OCI-LY7 (cell line): ENCODE measurements at regions not wholly inside any gene's neighbourhood (a gene's known extent, or its start where the extent isn't known, plus 50 kb on each side); places are given as distances from the start of the nearest gene placed in this dataset.

Source experiments
- BruUV-seq: library from RNA; stranded (reverse); fragments of 400-500 nt; replicated peaks from 2 replicates; lab custom pipeline; 2021; lab: Mats Ljungman, UMichigan
- CTCF ChIA-PET: fragments of 300-600 bp; sonication (Branson Sonifier 250); formaldehyde crosslinking; loops from one replicate; lab custom pipeline; 2022; ENCODE audit warnings: antibody characterized with exemption; ENCODE audit not compliant: unreplicated experiment; lab: Charles Lee
- POLR2A ChIA-PET: fragments of 300-600 bp; sonication (Branson Sonifier 250); formaldehyde crosslinking; loops from one replicate; lab custom pipeline; 2022; ENCODE audit warnings: antibody characterized with exemption; lab: Charles Lee
- DNase-seq: peaks from one replicate; pipeline ENCODE4 v3.0.0-alpha.2; 2015; ENCODE audit warnings: low spot score
- H2AFZ ChIP-seq: fragments of 200-600 bp; sonication (generic), shearing (Covaris generic); 2 replicates; pipeline ENCODE4 v1.6.1; 2014; ENCODE audit warnings: mild to moderate bottlenecking, antibody characterized with exemption, low read length, moderate library complexity
- H3K27ac ChIP-seq: fragments of 200-600 bp; sonication (generic); 2 replicates; pipeline ENCODE4 v1.5.1; 2014; ENCODE audit warnings: mixed run types, low read depth, mild to moderate bottlenecking, moderate library complexity, low read length, inconsistent platforms; ENCODE audit not compliant: poor library complexity, severe bottlenecking
- H3K36me3 ChIP-seq: fragments of 200-600 bp; sonication (generic); 2 replicates; pipeline ENCODE4 v1.6.1; 2014; ENCODE audit warnings: mild to moderate bottlenecking, antibody characterized with exemption, low read length, moderate library complexity, mixed read lengths; ENCODE audit not compliant: insufficient read depth
- H3K4me1 ChIP-seq: fragments of 200-600 bp; sonication (generic); 2 replicates; pipeline ENCODE4 v1.5.1; 2014; ENCODE audit warnings: mild to moderate bottlenecking, low read length; ENCODE audit not compliant: insufficient read depth, poor library complexity, severe bottlenecking
- H3K4me2 ChIP-seq: fragments of 200-600 bp; sonication (generic); 2 replicates; pipeline ENCODE4 v1.6.1; 2014; ENCODE audit warnings: mild to moderate bottlenecking, low read length
- H3K4me3 ChIP-seq: fragments of 200-600 bp; sonication (generic); 2 replicates; pipeline ENCODE4 v1.5.1; 2014; ENCODE audit warnings: mild to moderate bottlenecking, low read depth, low read length; ENCODE audit not compliant: poor library complexity, severe bottlenecking
- H3K79me2 ChIP-seq: fragments of 200-600 bp; sonication (generic); 2 replicates; pipeline ENCODE4 v1.6.1; 2016; ENCODE audit warnings: low read depth, mild to moderate bottlenecking, low read length, moderate library complexity, mixed read lengths; ENCODE audit not compliant: insufficient read depth
- H3K9me2 ChIP-seq: fragments of 200-600 bp; sonication (generic); 2 replicates; pipeline ENCODE4 v1.6.1; 2016; ENCODE audit warnings: mild to moderate bottlenecking, low read length, mixed read lengths; ENCODE audit not compliant: insufficient read depth
- H3K9me3 ChIP-seq: fragments of 200-600 bp; sonication (generic); 2 replicates; pipeline ENCODE4 v1.6.1; 2014; ENCODE audit warnings: mild to moderate bottlenecking, mixed run types, low read length, mixed read lengths
- H4K20me1 ChIP-seq: fragments of 200-600 bp; sonication (generic); 2 replicates; pipeline ENCODE4 v1.6.1; 2014; ENCODE audit warnings: mild to moderate bottlenecking, antibody characterized with exemption, low read length, moderate library complexity, mixed read lengths; ENCODE audit not compliant: insufficient read depth
- CTCF ChIP-seq: fragments of 200-600 bp; sonication (generic); conservative IDR thresholded peaks from 2 replicates; pipeline ENCODE4 v1.5.1; 2014; ENCODE audit warnings: mild to moderate bottlenecking, antibody characterized with exemption, low read length, moderate library complexity, mixed read lengths
- EZH2phosphoT487 ChIP-seq: fragments of 200-600 bp; sonication (generic); IDR thresholded peaks from 2 replicates; pipeline ENCODE4 v1.6.1; 2018; ENCODE audit warnings: low read depth, borderline replicate concordance, mild to moderate bottlenecking, mixed run types, antibody characterized with exemption, low read length, moderate library complexity, mixed read lengths
- intact Hi-C: fragments of 100-400 bp; cut with micrococcal nuclease; formaldehyde crosslinking; loops from one replicate; pipeline ENCODE4 v1.10.0; 2022; ENCODE audit not compliant: unreplicated experiment

GRCh38 chrX:45437186-45437585 lies 236.5 kb upstream of the DIPK2B start:
- Histone ChIP-seq H3K9me2 (no peaks in the 10 kb centered on the region), H3K4me1 (no peaks in the 10 kb centered on the region), H3K79me2 (no peaks in the 10 kb centered on the region), H3K4me2 (no peak overlapping the region), H3K36me3 (no peaks in the 10 kb centered on the region), H3K27ac (no peak overlapping the region), H3K4me3 (no peak overlapping the region), H2AFZ (no peak overlapping the region), H4K20me1 (no peaks in the 10 kb centered on the region), H3K9me3 (no peaks in the 10 kb centered on the region)
- no peak for DNase-seq
- intact Hi-C loops, result no loop called here
- TF ChIP-seq CTCF (no peak), EZH2phosphoT487 (no peak)
- POLR2A ChIA-PET, result interaction anchor here (0.7 kb wide), 1 partner anchor 146 kb away, joined by 3 read pairs; no protein-coding TSS in a partner anchor
- no TSS peak for BruUV-seq
- CTCF ChIA-PET, result no interaction called here

- Histone ChIP-seq H3K4me3 (no peak overlapping the region), H3K4me2 (no peak overlapping the region), H3K9me3 (no peaks in the 10 kb centered on the region), H2AFZ (no peak overlapping the region), H4K20me1 (no peaks in the 10 kb centered on the region), H3K9me2 (no peaks in the 10 kb centered on the region), H3K79me2 (no peaks in the 10 kb centered on the region), H3K27ac (no peak overlapping the region), H3K4me1 (no peaks in the 10 kb centered on the region), H3K36me3 (no peaks in the 10 kb centered on the region)
- no peak for DNase-seq
- no TSS peak for BruUV-seq
- TF ChIP-seq CTCF, result no peak
- TF ChIP-seq EZH2phosphoT487, result no peak
- POLR2A ChIA-PET, result no interaction called here
- CTCF ChIA-PET, result no interaction called here
- intact Hi-C loops, result no loop called here
These were observed 234.8 kb upstream of the DIPK2B start for GRCh38 chrX:45435481-45435880.

GRCh38 chrX:45434231-45434630 lies 233.6 kb upstream of the DIPK2B start:
- BruUV-seq, result no TSS peak
- H3K27ac ChIP-seq, result no peak overlapping the region
- CTCF ChIA-PET, result no interaction called here
- no peaks in the 10 kb centered on the region for H3K79me2 ChIP-seq
- no peaks in the 10 kb centered on the region for H3K36me3 ChIP-seq
- H3K9me2 ChIP-seq, result no peaks in the 10 kb centered on the region
- POLR2A ChIA-PET, result no interaction called here
- H4K20me1 ChIP-seq, result no peaks in the 10 kb centered on the region
- TF ChIP-seq EZH2phosphoT487 (no peak), CTCF (no peak)
- H3K4me3 ChIP-seq, result no peak overlapping the region
- H3K9me3 ChIP-seq, result no peaks in the 10 kb centered on the region
- no peaks in the 10 kb centered on the region for H3K4me1 ChIP-seq
- no peak overlapping the region for H2AFZ ChIP-seq
- intact Hi-C loops, result no loop called here
- no peak for DNase-seq
- no peak overlapping the region for H3K4me2 ChIP-seq
